ENCODE measurements at regions not wholly inside any gene's neighbourhood (a gene's known extent, or its start where the extent isn't known, plus 50 kb on each side); places are given as distances from the start of the nearest gene placed in this dataset.

DNA sequence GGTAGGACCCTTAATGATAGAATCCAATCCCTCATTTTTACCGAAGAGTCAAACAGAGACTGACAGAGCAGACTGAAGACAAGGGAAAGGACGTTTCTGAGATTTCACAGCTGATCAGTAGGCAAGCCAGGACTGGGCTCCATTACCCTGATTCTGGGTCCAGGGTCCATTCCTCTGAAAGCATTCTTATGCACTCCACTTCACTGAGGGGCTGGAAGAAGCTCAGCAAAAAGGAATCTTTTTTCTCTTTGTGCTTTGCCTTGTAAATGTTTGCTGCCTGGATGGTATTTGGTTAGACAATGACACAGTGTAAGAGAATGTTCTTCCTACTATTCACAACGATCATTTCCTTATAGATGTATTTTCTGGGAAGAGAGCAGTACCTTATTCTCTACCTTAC lies 331.3 kb upstream of the PROX1 start:
- intact Hi-C loops (cut with micrococcal nuclease): no loop called here
- DNase-seq (no peak), ATAC-seq (no peak)

- intact Hi-C loops (cut with micrococcal nuclease): no loop called here
- ATAC-seq (no peak), DNase-seq (no peak)
Observed at GRCh38 chr1:213657013-213657412, 330.8 kb upstream of the PROX1 start.

GRCh38 chr1:213657879-213658278 lies 329.9 kb upstream of the PROX1 start:
- DNase-seq (no peak), ATAC-seq (no peak)
- intact Hi-C loops (cut with micrococcal nuclease): no loop called here

DNA sequence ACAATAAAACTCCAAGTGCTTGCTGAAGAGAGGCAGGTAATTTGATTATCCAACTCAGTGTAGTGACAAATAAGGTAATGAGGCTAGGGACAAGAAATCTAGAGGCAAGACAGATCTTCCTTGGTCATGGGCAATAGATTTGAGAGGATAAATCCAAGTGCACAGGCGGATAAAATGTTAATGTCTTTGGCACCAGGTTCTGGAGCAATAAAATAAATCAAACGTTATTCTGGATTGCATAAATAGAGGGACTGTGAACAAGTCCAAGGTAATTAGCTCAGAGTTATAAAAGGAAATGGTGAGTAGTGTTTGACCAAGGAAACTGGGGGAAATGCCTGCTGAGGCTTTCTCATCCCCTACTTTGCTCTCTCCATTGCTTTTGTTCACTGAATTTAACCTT lies 329.3 kb upstream of the PROX1 start:
- ATAC-seq: no peak
- intact Hi-C loops (cut with micrococcal nuclease): no loop called here
- no peak for DNase-seq

DNA sequence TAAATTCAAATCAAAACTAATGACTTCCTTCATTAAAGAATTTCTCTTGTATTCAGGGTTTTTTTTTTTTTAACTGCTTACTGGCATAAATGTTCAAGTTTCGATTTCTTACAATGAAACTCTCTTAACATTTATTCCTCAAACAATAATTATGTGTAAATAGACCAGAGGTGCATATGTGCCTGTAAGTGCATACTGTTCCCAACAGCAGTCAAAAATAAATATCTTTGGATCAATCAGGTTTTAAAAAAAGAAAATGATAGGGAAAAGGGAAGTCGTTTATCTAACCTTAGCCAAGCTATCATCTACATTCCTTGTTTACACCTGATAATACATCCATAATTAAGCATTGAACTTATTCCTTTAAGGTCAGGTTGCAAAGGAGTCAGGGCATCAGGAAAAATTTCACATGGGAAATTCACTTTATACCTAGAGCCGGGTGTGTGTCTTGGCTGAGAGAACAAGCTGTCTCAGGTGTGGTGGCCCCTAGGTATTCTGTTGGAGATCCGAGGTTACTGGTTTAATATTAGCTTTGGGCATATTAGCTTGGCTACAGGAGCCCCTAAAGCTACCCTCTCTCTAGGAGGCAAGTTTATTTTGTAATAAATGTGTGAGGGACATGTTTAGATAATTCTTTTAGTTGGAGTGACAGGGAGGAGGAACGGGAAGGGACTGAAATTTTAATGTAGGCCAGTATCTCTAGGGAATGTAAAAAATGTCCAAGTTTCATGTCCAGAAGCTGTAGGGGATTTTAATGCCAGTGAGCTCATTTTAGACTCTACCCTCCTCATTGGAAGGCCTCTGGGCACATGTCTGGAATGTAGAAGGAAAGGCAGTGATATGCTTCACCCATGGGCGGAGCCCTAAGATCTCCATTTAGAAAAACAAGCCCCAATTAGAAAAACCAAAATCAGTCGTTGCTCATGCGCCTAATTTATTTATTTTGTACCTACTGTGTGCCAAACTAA lies 327.9 kb upstream of the PROX1 start:
- ATAC-seq: no peak
- intact Hi-C loops (cut with micrococcal nuclease): no loop called here
- DNase-seq: no peak

- intact Hi-C loops (cut with micrococcal nuclease): no loop called here
- no peak for ATAC-seq
Observed at GRCh38 chr1:213661302-213661701, 326.5 kb upstream of the PROX1 start.

DNA sequence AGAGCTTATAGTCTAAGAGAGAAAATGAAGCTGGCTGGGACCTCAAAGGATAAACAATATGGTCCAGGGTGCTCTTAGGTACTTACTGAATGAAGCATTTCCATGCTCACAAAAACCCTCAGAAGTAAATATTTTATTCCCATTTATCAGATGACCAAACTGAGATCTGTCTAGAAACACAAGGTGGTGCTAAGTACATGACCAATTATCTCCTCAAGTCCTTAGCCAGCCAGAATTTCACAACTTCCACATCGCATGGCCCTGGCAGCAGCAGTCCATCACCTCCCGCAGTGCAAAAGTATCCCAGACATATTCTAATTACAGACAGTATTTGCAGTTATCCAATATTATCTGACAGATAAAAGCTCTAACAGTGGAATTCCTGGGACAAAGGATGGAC lies 321.7 kb upstream of the PROX1 start:
- no peak for ATAC-seq
- intact Hi-C loops (cut with micrococcal nuclease): no loop called here
- no peak for DNase-seq

More at GRCh38 chr1:213661302-213661701, 326.5 kb upstream of the PROX1 start:
- no peak for DNase-seq

- intact Hi-C loops (cut with micrococcal nuclease): no loop called here
- no peak for ATAC-seq
- DNase-seq: no peak
Observed at GRCh38 chr1:213666922-213667321, 320.9 kb upstream of the PROX1 start.

DNA sequence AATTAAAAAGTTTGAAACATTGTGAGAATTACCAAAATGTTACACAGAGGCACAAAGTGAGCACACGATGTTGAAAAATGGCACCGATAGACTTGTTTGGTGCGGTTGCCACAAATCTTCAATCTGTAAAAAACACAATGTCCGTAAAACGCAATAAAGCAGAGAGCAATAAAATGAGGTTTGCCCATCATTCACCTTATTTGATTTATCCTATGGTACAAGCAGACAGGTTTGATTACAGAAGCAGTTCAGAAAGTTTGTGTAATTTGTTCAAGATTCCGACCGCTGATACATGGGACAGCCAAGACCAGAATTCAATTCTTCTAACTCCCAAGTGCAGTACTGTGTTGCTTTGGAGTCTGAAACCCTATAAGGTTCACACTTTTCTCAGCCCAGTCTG lies 318.3 kb upstream of the PROX1 start:
- no peak for ATAC-seq
- intact Hi-C loops (cut with micrococcal nuclease): no loop called here
- no peak for DNase-seq

GRCh38 chr1:213669964-213670691 lies 317.6 kb upstream of the PROX1 start:
- intact Hi-C loops (cut with micrococcal nuclease): no loop called here

DNA sequence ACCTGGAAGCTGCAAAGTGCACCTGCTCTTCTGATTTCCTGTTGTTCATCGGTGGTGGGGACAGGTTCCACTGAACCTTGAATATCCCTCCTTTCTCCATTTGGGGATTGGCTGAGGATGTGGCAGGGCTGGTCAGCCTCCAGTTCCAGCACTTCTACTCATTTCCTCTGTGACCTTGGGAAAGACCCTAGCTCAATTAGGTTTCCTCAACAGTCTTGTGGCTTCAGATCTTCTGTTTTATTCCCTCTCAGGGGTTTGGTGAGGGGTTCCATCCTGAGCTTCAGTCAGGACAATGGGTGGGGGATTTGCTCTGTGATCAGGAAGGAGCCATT lies 317.1 kb upstream of the PROX1 start:
- ATAC-seq (no peak), DNase-seq (no peak)
- intact Hi-C loops (cut with micrococcal nuclease): no loop called here

More at GRCh38 chr1:213669964-213670691, 317.6 kb upstream of the PROX1 start:
- DNase-seq: no peak
- no peak for ATAC-seq

- ATAC-seq (no peak), DNase-seq (no peak)
- intact Hi-C loops (cut with micrococcal nuclease): no loop called here
Observed at GRCh38 chr1:213675043-213675442, 312.7 kb upstream of the PROX1 start.

GRCh38 chr1:213676736-213677135 lies 311.0 kb upstream of the PROX1 start:
- DNase-seq: no peak
- ATAC-seq: no peak
- intact Hi-C loops (cut with micrococcal nuclease): no loop called here

DNA sequence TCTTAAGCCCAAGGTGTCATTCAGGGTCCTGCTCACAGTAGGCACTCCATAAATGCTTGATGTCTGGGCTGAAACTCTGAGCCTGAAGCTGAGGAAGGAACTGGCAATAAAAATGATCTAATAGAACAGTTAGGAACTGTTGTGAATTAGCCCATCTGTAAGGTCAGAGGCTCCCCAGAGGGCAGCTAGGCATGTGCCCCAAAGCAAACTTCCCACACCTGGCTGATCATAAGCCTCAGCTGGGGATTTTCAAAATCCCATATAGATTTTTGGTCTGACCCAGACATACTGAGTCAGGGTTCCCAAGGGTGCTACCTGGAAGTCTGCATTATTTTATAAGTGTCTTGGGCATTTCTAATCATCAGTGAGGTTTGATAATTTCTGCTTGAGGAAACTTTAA lies 309.4 kb upstream of the PROX1 start:
- ATAC-seq (no peak), DNase-seq (no peak)
- intact Hi-C loops (cut with micrococcal nuclease): no loop called here

- intact Hi-C loops (cut with micrococcal nuclease): no loop called here
- no peak for ATAC-seq
- DNase-seq: no peak
Observed at GRCh38 chr1:213678753-213679152, 309.0 kb upstream of the PROX1 start.

DNA sequence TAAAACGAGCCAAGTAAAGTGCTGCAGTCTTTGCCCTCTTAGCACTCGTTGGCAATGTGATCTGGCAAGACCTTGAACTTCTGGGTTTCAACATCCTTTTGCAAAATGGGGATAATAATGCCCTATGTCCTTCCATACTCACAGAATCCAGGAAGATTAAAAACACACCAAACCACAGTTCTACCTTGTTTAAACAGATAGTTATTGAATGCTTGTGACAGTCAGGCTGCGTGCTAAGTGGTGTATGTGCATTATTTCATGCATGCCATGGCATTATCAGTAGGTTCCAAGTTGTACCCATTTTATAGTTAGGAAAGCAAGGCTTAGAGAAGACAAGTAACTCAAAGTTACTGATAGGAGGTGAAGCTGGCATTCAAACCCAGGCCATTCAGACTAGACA lies 308.6 kb upstream of the PROX1 start:
- DNase-seq (no peak), ATAC-seq (no peak)
- intact Hi-C loops (cut with micrococcal nuclease): no loop called here

- intact Hi-C loops (cut with micrococcal nuclease): no loop called here
- DNase-seq: no peak
- ATAC-seq: no peak
Observed at GRCh38 chr1:213680677-213681325, 307.0 kb upstream of the PROX1 start.

DNA sequence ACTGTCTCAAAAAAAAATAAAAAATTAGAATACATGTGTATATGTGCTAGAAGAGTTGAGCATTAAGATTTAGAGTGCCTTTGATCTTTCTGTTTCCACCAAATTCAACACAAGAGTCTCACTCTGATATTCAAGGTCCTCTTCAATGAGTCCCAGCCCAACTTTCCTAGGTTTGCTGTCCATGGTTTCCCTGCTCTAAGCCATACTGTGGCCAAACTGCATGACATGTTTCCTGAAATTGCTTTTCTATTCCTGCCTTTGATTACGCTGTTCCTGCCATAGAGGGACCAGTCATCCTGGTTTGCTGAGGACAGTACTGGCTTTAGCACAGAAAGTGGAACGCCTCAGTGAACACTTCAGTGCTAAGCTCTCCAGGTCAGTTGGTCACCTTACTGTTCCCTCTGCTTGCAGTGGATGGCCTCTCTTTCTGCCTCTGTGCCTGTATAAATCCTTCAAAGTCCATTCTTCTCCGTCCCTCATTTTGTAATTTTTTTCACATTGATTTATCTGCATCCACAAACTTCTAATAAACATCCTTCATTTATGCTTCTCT lies 305.9 kb upstream of the PROX1 start:
- DNase-seq (no peak), ATAC-seq (no peak)
- intact Hi-C loops (cut with micrococcal nuclease): no loop called here

DNA sequence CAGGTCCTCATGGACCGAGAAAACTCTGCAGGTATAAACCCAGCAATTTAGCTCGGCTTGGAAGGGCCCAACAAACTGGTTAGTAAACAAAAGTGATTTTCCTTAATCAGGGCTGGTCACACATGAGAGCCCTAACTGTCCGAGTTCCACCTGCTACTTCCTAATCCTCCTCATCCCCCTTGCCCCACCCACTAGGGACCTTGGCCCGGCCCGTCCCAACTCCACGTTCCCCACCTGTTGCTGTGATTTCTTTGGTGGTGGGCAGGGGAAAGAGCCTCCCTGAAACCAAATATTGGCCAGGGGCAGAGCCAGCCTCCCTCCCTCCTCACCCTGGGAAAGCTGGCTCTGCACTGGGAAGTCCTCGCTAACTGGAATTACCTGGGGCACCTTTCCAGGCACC lies 304.2 kb upstream of the PROX1 start:
- intact Hi-C loops (cut with micrococcal nuclease): no loop called here
- DNase-seq (no peak), ATAC-seq (no peak)

DNA sequence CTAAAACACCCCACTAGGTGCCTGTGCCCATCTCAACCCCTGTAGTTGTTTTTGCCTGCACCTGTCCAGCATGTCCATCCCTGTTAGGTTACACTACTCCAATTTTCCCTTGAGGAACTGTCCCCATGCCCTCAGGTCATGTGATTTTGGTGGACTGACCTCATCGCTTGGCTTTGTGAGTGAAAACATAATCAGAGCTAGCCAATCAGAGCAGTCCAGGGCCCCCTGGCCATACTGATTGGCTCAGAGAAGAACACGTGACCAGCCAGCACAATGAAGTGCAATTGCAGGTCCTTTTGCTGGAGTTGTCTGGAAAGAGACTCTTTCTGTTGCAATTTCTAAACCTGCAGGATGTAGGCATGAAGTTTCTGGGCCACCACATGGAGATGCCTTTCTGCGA lies 303.3 kb upstream of the PROX1 start:
- DNase-seq: no peak
- intact Hi-C loops (cut with micrococcal nuclease): no loop called here
- no peak for ATAC-seq

All from left ventricle myocardium superior (tissue), 1 donor.